Left colon (tissue), 2 donors: ENCODE measurements at regions not wholly inside any gene's neighbourhood (a gene's known extent, or its start where the extent isn't known, plus 50 kb on each side); places are given as distances from the start of the nearest gene placed in this dataset.
A peak's percentile ranks its signal among the peaks of the same experiment; 100 is the strongest.

Experiments used
- ATAC-seq: fragments of 200-7000 bp; cut with Tn5 transposase; one replicate; pipeline ENCODE4 v1.9.1; 2020; ENCODE audit warnings: mild to moderate bottlenecking, moderate library complexity
- DNase-seq, 2 donors: peaks; one replicate each; pipeline ENCODE4 v3.0.0-alpha.2; 2020
- intact Hi-C, 2 donors: fragments of 100-400 bp; cut with DNase I in 1 of 2; cut with micrococcal nuclease in 1 of 2; formaldehyde crosslinking; loops; one replicate each; pipeline versions ENCODE4 v1.11.2 to v1.14.0; 2022; cut with DNase I, micrococcal nuclease
- donor health status: DM: no; HTN: no; CAD: no.
- donor health status: DM: yes; HTN: yes; CAD: no.

DNA sequence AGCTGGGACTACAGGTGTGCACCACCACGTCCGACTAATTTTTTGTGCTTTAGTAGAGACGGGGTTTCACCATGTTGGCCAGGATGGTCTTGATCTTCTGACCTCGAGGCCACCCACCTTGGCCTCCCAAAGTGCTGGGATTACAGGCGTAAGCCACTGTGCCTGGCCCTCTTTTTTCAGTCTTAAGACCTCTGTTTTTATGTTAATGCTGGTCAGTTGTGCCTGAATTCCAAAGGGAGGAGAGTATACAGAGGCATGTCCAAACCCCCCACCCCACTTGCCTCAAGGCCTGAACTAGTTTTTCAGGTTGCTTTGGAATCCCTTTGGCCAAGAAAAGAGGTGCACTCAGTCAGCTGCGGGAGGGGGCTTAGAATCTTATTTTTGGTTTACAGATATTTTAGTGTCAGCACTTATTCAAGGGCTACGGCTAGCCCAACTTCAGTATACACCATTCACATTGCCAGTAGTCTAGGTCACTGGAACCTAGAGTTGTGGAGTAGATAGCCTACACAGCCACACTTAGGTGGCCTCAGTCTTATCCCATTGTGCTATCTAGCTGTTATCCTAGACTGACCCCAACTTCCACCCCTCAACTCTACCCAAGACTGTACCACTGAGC, 128.0 kb upstream of the TPM1 start:
- intact Hi-C loops = no loop called here
- DNase-seq (no peak), ATAC-seq (no peak)

DNA sequence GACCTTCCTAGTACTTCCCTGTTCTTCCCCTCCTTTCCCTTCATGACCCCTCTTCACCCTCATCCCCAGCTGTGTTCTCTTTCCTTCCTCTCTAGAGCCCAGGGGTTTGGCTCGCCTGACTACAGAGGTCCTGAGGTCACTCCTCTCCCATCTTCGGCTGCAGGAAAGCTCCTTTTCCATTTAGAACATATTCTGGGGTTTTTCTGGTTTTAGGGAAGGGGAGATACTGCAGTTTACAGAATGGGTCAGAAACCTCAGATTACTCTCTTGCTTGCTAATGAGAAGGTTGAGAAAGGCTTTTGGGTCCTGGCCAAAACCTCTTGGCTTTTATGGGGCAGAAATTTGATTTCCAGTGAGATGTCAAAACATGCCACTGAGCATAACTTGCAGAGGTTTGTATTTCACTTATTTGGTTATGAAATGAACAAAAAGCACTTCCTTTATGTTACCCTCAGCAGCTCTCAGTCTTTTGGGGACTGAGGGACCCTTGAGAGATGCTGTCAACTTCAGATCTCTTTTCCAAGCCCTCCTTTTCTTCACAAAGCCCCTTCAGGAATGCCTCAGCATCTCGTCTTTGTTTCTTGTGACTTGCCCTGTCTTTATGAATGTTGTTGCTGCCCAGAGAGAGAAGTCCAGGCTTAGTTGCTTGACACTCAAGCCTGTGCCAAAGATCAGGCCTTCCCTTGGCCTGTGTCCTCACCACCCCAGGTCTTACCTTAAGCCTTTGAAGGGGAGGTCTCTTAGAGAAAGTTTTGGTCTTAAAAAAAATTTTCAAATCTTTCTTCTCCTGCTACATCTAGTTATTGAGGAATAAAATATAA, 121.7 kb upstream of the TPM1 start:
- ATAC-seq (no peak), DNase-seq (no peak)
- intact Hi-C loops = no loop called here

DNA sequence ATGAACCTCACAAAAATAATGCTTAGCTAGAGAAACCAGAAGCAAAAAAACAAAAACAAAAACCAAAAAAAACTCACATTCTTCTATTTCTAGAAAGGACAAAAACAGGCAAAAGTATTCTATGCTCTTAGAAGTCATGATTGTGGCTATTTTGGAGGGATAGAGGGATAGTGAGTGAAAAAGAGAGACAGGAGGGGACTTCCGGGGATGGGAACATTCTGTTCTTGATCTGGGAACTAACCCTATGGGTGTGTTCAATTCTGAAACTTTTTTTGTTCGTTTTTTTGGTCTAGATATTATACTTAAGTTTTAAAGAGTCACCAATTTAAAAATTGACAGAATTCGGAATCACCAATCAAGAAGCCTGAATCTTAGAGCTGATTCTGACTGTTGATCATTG, 120.0 kb upstream of the TPM1 start:
- no peak for ATAC-seq
- no peak for DNase-seq
- intact Hi-C loops = no loop called here

DNA sequence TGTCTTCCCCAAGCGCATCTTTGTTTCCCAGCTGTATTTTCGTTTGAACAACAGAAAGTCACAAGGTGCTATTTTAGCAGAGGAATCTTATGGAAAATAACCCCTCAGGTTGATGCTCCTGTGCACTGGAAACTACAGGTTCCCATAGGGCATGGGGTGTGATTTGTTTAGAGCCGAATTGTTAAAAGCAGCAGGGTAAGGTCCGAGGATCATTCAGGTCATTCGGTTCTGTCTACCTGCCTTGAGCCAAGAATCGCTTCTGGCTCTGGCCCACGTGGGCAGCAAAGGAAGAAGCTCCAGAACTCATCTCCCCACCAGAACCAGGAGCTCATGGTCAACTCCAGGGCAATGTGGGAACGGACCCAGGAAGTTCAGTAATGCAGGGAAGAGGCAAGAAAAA, 116.7 kb upstream of the TPM1 start:
- DNase-seq (no peak), ATAC-seq (no peak)
- intact Hi-C loops = no loop called here

DNA sequence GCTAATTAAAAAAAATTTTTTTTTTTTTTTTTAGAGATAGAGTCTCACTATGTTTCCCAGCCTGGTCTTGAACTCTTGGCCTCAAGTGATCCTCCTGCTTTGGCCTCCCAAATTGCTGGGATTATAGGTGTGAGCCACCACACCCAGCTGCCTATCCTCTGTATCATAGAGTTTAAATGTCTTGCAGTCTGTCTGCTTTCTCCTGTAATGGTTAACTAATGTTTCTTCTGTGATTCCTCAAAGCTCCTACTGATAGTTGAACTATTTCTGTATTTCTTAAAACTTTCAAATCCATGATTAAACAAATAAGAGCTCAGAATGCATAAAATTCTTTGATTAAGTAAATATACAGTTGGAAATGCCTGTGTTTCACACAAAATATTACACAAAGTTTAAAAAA, 115.4 kb upstream of the TPM1 start:
- ATAC-seq = no peak
- intact Hi-C loops = no loop called here
- no peak for DNase-seq

DNA sequence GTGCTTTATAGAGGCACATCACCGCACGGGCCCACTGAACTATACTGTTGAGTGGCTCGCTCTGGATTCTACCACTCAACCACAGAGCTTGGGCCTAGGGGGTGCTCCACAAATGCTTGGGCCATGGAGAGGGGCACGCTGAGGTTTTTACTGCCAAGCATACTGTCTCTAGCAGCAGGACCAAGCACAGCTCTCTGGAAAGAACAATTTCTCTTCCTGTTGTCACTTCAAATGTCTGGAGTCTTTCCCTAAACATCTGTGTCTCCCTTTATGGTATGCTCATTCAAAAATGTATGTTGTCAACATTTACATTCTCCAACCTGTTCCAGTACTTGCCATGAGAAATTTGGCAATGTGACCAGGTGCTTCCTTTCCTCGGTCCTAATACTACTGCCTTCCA, 114.7 kb upstream of the TPM1 start:
- DNase-seq (no peak), ATAC-seq (no peak)
- intact Hi-C loops = no loop called here

DNA sequence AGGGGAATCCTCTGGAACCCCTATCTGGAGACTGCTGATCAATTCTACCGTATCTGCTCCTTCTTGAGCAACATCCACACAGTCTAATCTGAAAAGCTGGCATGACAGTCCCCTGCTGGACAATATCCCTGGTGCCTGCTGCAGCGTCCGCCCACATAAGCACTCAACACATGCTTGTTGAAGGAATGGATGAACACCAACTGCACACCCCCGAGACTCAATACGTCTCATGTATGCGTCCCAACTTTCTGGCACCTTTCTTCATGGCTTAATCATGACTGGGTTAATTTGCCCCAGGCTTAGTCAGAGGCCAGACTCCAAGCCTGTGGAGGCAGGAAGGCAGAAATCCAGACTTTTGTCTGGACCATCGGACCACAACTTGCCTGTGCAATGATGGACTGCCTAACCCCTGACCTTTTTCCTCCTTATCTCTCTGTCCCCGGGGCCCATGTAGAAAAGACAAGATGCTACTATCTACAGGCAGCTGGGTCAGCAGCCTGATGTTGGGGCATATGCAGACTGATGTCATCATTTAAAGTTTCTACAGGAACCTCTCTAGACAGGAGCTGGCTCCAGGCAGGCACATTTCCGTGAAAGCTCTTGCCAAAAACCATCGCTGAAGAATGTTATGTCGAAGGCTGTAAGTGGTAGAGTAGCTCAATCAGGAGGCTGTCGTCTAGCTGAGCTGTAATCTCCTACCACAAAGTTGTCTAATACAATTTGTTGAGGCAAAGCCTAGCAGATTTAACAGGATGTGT, 114.1 kb upstream of the TPM1 start:
- intact Hi-C loops = no loop called here
- DNase-seq (no peak), ATAC-seq (no peak)

DNA sequence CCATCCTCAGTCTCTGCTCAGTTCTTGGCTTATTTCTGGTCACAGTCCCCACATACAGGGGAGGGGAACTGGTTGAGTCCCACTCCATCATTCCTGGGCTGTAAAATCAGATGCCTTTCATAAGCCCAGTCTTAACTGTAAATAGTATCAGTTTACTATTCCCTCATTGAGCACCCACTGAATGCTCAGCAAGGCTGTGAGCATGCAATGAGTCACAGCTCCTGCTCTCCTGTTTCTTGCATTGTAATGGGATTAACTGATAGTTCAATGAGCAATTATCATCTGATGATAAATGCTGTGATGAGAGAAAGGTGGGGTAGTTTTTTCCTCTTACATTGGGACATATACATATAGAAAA, 113.6 kb upstream of the TPM1 start:
- intact Hi-C loops = no loop called here
- DNase-seq (no peak), ATAC-seq (no peak)

DNA sequence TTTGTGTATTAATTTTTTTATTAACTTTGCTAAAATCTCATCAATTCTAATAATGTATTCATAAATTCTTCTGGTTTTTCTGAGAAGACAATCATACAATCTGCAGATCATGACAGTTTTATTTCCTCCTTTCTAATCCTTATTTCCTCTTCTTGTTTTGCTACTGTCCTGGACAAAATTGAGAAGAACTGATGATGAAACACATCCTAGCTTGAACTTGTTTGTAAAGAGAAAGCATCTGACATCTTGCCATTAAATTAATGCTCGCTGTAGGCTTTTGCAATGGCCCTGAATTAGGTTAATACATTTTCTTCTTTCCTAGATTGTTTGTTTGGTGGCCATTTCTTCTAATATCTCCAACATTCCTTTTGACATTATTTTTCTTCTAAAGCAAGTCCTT, 110.9 kb upstream of the TPM1 start:
- no peak for ATAC-seq
- intact Hi-C loops = no loop called here
- DNase-seq = no peak

DNA sequence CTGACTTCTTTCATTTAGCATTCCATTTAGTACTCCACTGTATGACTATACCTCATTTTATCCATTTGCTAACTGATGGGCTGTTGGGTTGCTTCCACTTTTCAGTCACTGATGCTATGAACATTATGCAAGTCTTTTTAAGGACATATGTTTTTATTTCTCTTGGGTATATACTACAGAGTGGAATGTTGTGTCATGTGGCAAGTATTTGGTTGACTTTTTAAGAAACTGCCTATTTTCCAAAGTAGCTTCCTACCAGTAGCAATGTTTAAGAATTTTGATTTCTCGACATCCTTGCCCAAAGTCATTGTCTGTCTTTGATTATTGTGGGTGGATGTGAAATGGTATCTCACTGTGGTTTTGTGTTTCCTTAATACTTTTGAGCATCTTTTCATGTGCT, 110.1 kb upstream of the TPM1 start:
- ATAC-seq (no peak), DNase-seq (no peak)
- intact Hi-C loops = no loop called here

DNA sequence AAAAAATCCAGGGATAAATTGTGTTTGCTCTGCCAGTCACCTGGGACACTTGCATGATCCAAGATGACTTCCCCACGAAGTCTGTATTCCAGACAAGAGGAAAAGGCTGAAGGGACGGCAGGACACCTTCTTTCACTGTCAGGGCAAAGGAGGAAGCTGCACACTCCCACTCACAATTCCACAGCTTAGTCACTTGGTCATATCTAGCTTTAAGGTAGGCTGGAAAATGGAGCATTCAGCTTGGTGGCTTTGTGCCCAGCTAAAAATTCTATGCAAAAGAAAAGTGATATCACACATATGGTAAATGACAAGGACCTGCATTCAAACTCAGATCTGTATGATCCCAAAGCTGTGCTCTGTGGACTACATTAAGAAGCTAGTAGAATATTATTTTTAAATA, 109.2 kb upstream of the TPM1 start:
- no peak for ATAC-seq
- intact Hi-C loops = no loop called here

DNA sequence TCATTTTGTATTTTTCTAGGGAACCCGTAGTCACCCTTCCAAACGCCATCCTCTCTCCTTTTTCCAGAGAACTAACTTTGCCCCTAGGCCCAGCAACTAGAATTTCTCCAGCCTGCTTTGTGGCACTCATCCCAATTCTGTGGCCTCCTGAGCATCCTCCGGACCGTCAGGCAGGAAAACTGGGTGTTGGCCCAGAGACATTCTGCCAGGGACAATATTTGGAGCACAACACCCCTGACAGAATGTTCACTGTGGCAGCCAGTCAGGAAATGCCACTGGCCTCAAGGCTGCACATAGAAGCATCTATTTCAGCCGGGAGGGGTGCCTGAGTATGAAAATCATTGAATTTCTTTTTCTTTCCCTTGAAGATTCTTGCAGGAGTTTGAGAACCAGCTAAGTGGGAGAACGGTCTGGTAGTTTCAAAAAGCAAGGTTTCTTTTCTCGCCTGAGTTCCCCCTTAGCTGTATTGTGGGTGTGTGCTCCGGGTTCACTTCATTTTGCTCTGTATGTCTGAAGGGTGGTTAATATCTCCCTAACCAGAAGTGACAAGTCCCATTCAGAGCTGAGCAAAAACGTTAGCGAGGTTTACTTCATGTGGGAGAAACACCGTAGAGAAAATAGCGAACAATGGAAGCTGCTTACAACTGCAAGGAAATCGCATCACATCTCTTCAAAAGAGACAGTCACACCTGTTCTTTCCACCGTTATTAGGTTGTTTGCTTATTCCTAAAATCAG, 108.1 kb upstream of the TPM1 start:
- no peak for DNase-seq
- intact Hi-C loops = no loop called here
- no peak for ATAC-seq

More for the DNA sequence above, 109.2 kb upstream of the TPM1 start:
- no peak for DNase-seq

DNA sequence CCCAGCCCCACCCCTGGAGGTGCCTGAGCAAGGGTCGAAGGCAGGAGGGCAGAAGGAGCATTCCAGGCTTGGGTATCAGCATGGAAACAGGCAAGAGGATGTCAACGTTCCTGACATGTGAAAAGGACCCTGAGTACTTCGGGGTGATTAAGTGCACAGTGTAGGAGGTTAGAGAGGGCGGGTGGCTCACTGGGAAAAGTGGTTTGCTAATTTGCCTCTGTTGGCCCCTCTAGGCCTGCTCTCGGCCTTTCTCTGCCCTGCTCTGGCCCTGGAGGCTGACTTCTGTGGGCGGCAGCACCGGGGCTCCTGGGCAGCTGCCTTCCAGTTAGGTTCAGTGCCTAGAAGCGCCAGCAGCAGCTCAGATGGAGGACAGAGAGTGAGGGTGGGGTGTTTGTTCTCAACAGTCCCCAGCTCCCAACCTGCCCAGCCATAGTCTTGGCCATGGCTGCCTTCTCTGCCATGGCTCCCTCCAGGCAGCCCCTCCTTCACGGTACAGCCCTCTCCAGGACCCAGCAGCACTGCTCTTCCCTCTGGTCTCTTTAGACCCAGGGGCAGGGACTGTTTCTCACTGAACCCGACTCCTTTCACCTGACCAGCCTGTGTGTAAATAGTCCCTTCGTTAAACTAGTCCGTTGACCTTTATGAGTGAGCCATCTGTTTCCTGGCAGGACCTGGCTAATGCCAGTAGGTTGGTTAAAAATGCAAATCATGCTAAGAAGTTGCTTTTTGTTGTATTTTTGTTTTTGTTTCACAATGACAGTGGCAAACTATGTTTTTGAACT, 107.1 kb upstream of the TPM1 start:
- intact Hi-C loops = no loop called here
- ATAC-seq (peak; percentile 74), DNase-seq (no peak)

DNA sequence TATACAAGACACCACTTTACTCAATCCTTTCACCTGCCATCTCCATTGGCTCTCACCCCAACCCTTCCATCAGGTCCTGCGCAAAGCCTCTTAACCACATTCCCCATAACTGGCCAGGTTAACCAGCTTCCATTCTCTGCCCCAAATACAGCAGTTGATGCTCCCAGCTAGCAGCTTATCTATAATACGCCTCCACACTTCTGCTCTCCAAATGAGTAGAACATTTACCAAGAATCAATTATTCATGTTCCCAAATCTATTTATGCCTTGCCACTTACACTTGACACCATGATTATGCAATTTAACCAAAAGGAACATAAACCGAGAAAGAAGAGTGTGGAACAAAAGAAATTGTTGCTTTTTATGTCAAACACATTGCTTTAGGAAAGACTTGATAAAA, 103.7 kb upstream of the TPM1 start:
- DNase-seq (no peak), ATAC-seq (no peak)
- intact Hi-C loops = no loop called here

DNA sequence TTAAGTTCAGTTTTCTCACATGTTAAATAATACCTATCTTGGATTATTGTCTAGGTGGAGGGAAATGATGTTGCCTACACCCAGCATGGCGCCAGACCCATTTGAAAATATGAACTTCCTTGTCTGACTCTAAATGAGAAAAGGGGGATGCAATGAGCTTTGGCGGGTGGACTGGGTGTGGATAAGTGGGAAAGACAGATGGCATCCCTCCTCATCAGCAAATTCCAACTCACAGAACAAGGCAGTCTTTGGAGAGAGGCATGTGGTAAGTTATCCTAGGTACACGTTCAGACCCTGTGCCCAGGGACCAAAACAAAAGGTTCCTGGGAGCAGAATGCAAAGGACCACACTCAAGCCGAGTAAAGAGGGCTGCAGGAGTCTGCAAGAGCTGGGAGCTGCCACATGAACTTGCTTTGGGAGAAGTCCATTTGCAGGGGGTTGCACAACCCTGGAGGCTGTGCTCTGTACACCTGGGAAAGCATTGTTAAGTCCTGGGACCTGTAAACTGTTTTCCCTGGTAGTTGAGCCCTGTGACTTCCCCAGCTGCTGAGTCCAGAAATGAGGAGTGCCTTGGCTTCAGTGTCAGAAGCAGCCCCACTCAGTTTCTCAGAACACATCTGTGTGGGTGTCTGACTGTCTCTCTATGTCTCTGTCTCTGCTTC, 102.3 kb upstream of the TPM1 start:
- ATAC-seq = no peak
- intact Hi-C loops = no loop called here
- no peak for DNase-seq

DNA sequence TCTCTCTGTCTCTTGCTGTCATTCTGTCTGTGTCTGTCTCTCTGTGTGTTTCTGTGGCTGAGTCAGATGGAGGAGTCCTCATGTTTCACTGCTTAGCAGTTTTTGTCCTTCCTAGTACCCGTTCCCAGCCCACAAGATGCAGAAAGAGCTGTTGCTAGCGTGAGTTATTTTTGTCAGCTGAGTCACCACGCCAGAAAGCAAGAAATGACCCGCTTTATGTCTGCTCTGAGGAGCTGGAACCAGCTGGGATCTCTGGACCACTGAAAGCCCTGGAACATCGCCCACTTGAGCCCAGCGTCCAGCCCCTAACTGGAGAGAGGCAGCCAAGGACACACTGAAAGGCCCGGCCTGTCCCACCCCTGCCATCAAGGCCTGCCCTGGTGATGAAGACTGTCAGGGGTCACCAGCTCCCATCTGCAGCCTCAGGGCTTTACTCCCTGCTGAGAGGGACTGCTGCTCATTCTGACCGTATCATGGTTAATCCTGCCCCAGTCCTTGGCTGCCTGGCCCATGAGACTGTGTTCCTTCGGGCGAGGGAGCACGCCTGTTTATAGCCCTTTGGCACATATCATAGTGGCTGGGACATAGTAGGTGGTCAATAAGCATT, 101.7 kb upstream of the TPM1 start:
- ATAC-seq = peak; percentile 25
- peak; percentile 49 to 57 for DNase-seq
- intact Hi-C loops = no loop called here

DNA sequence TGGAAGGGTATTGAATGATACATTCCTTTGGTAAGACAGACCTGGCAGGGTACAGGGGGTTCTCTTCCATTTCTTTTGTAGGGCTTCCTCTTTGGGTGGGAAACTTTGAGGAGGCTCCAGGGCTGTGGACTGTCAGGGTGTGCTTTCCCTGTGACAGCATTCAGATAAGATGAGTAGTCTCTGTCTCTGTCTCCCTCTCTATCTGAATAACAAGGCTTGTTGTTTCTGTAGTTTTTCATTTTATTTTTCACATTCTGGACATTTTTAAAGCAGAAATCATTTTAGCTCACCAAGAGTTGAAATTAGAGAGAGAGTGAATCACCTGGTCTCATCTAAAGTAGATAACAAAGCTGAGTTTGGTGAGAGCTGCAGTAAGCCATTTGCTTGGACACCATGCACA, 100.8 kb upstream of the TPM1 start:
- intact Hi-C loops = no loop called here
- no peak for ATAC-seq

DNA sequence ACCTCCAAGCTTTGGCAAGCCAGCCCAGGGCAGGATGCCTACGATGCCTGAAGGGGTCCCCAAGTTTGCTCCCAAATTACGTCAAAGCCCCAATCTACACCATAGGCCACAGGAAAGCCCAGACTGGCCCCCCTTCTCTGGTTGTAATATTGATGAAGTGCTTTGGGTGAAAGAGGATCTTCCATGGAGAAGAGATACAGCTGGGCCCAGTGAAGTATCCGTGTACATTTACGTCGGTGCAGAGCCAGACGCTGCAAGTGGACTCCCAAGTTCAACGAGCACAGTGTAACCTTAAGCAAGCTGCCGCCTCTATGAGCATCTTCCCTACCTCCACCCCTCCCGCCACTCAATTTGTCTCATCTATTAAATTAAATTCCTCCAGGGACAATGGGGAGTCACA, 100.1 kb upstream of the TPM1 start:
- ATAC-seq = no peak
- no peak for DNase-seq
- intact Hi-C loops = no loop called here

More for the DNA sequence above, 100.8 kb upstream of the TPM1 start:
- DNase-seq = no peak
